NB4 (cell line): ENCODE measurements at regions not wholly inside any gene's neighbourhood (a gene's known extent, or its start where the extent isn't known, plus 50 kb on each side); places are given as distances from the start of the nearest gene placed in this dataset.

Source experiments
- DNase-seq: peaks from one replicate; pipeline ENCODE4 v3.0.0; 2010; ENCODE audit warnings: low read depth
- H3K4me3 ChIP-seq: one replicate; pipeline ENCODE4 v1.5.1; 2011; ENCODE audit warnings: mild to moderate bottlenecking, low read depth, low read length, moderate library complexity
- CTCF ChIP-seq: IDR thresholded peaks from one replicate; pipeline ENCODE4 v1.5.1; 2012; ENCODE audit warnings: low read depth, low read length
- MAX ChIP-seq: IDR thresholded peaks from 2 replicates; pipeline ENCODE4 v1.6.1; 2011; ENCODE audit warnings: low read depth, low read length
- MYC ChIP-seq: IDR thresholded peaks from 2 replicates; pipeline ENCODE4 v1.6.1; 2011; ENCODE audit warnings: low read depth, low read length
- POLR2A ChIP-seq: IDR thresholded peaks from 2 replicates; pipeline ENCODE4 v1.6.1; 2011; ENCODE audit warnings: mild to moderate bottlenecking; ENCODE audit not compliant: insufficient read length; ENCODE audit errors: extremely low read depth

GRCh38 chr18:42222557-42222956 is 267.5 kb downstream of the PIK3C3 start:
- DNase-seq: no peak
- no peak overlapping the region for H3K4me3 ChIP-seq
- TF ChIP-seq POLR2A: no peak
- TF ChIP-seq MAX: no peak
- no peak for TF ChIP-seq CTCF
- no peak for TF ChIP-seq MYC

GRCh38 chr18:42228581-42228980 is 273.5 kb downstream of the PIK3C3 start:
- H3K4me3 ChIP-seq: no peak overlapping the region
- DNase-seq: no peak
- no peak for TF ChIP-seq MYC
- TF ChIP-seq CTCF: no peak
- TF ChIP-seq MAX: no peak
- TF ChIP-seq POLR2A: no peak

- TF ChIP-seq CTCF (no peak), MAX (no peak), POLR2A (no peak), MYC (no peak)
- no peak overlapping the region for H3K4me3 ChIP-seq
- DNase-seq: no peak
Observed at GRCh38 chr18:42229211-42230210, 274.5 kb downstream of the PIK3C3 start.

GRCh38 chr18:42230636-42231035 is 275.6 kb downstream of the PIK3C3 start:
- DNase-seq: no peak
- no peak for TF ChIP-seq CTCF
- TF ChIP-seq MAX: no peak
- TF ChIP-seq POLR2A: no peak
- no peak for TF ChIP-seq MYC
- no peak overlapping the region for H3K4me3 ChIP-seq

GRCh38 chr18:42231284-42231683 is 276.2 kb downstream of the PIK3C3 start:
- TF ChIP-seq CTCF (no peak), MAX (no peak), MYC (no peak), POLR2A (no peak)
- DNase-seq: no peak
- H3K4me3 ChIP-seq: no peak overlapping the region
